WI38 (cell line): ENCODE measurements at regions not wholly inside any gene's neighbourhood (a gene's known extent, or its start where the extent isn't known, plus 50 kb on each side); places are given as distances from the start of the nearest gene placed in this dataset.

Experiments used
- H3K4me3 ChIP-seq: 2 replicates; pipeline ENCODE4 v1.5.1; 2011; ENCODE audit warnings: low read depth, mild to moderate bottlenecking, control low read depth, low read length
- CTCF ChIP-seq: IDR thresholded peaks from 2 replicates; pipeline ENCODE4 v1.5.1; 2012; ENCODE audit warnings: low read depth, mild to moderate bottlenecking, control low read depth, low read length

- H3K4me3 ChIP-seq: no peak overlapping the region
- no peak for TF ChIP-seq CTCF
Measured at GRCh38 chr2:128876986-128877983, 558.6 kb upstream of the HS6ST1 start.

- no peak for TF ChIP-seq CTCF
- no peak overlapping the region for H3K4me3 ChIP-seq
Measured at GRCh38 chr2:128879161-128879560, 560.5 kb upstream of the HS6ST1 start.

GRCh38 chr2:128894896-128895295 is 576.2 kb upstream of the HS6ST1 start:
- no peak for TF ChIP-seq CTCF
- H3K4me3 ChIP-seq: no peak overlapping the region

- no peak overlapping the region for H3K4me3 ChIP-seq
Measured at GRCh38 chr2:128901572-128902391, 583.1 kb upstream of the HS6ST1 start.

GRCh38 chr2:128903637-128904036 is 585.0 kb upstream of the HS6ST1 start:
- no peak for TF ChIP-seq CTCF
- no peak overlapping the region for H3K4me3 ChIP-seq

More at GRCh38 chr2:128901572-128902391, 583.1 kb upstream of the HS6ST1 start:
- no peak for TF ChIP-seq CTCF

GRCh38 chr2:128911276-128911675 is 592.6 kb upstream of the HS6ST1 start:
- no peak for TF ChIP-seq CTCF
- no peak overlapping the region for H3K4me3 ChIP-seq

- no peak overlapping the region for H3K4me3 ChIP-seq
- TF ChIP-seq CTCF: no peak
Measured at GRCh38 chr2:128914320-128914719, 595.7 kb upstream of the HS6ST1 start.
